T47D (cell line): ENCODE measurements at regions not wholly inside any gene's neighbourhood (a gene's known extent, or its start where the extent isn't known, plus 50 kb on each side); places are given as distances from the start of the nearest gene placed in this dataset.

Source experiments
- DNase-seq, 2 experiments: peaks; one replicate each; pipeline versions ENCODE4 v3.0.0 to v3.0.0-alpha.2; 2011 to 2012; ENCODE audit warnings: low read depth in 1 of 2, low spot score in 1 of 2
- JUND ChIP-seq: IDR thresholded peaks from 2 replicates; pipeline ENCODE4 v1.6.1; 2012; ENCODE audit warnings: low read depth
- in situ Hi-C: cut with HindIII; loops from 2 replicates; pipeline ENCODE4 v1.10.0; 2016; ENCODE audit warnings: low sequenced_read_pairs, low pct_unique_long_range_greater_than_20kb

GRCh38 chr2:183666031-183666430 lies 541.8 kb downstream of the NUP35 start:
- in situ Hi-C loops = no loop called here
- no peak for TF ChIP-seq JUND
- DNase-seq = no peak

- no peak for TF ChIP-seq JUND
- no peak for DNase-seq
- in situ Hi-C loops = no loop called here
Measured at GRCh38 chr2:183671233-183671632, 547.0 kb downstream of the NUP35 start.

GRCh38 chr2:183678908-183679307 lies 554.7 kb downstream of the NUP35 start:
- TF ChIP-seq JUND = no peak
- in situ Hi-C loops = no loop called here
- no peak for DNase-seq

- in situ Hi-C loops = no loop called here
- DNase-seq = no peak
- no peak for TF ChIP-seq JUND
Measured at GRCh38 chr2:183680573-183680972, 556.3 kb downstream of the NUP35 start.

GRCh38 chr2:183684686-183685085 lies 560.4 kb downstream of the NUP35 start:
- in situ Hi-C loops = no loop called here
- no peak for DNase-seq
- no peak for TF ChIP-seq JUND

GRCh38 chr2:183696028-183696427 lies 571.8 kb downstream of the NUP35 start:
- in situ Hi-C loops = no loop called here
- DNase-seq = no peak
- TF ChIP-seq JUND = no peak

- DNase-seq = no peak
- no peak for TF ChIP-seq JUND
Measured at GRCh38 chr2:183709829-183710228, 585.6 kb downstream of the NUP35 start.

GRCh38 chr2:183718246-183718645 lies 594.0 kb downstream of the NUP35 start:
- in situ Hi-C loops = no loop called here
- no peak for DNase-seq
- TF ChIP-seq JUND = no peak

More at GRCh38 chr2:183709829-183710228, 585.6 kb downstream of the NUP35 start:
- in situ Hi-C loops = no loop called here

GRCh38 chr2:183723278-183723677 lies 599.0 kb downstream of the NUP35 start:
- DNase-seq = no peak
- in situ Hi-C loops = no loop called here
- no peak for TF ChIP-seq JUND

- DNase-seq = no peak
- no peak for TF ChIP-seq JUND
- in situ Hi-C loops = no loop called here
Measured at GRCh38 chr2:183729380-183729779, 605.1 kb downstream of the NUP35 start.

- DNase-seq = no peak
- no peak for TF ChIP-seq JUND
- in situ Hi-C loops = no loop called here
Measured at GRCh38 chr2:183740241-183740640, 616.0 kb downstream of the NUP35 start.

- in situ Hi-C loops = no loop called here
Measured at GRCh38 chr2:183752571-183752970, 628.3 kb downstream of the NUP35 start.

GRCh38 chr2:183759033-183759432 lies 634.8 kb downstream of the NUP35 start:
- TF ChIP-seq JUND = no peak
- DNase-seq = no peak
- in situ Hi-C loops = no loop called here

More at GRCh38 chr2:183752571-183752970, 628.3 kb downstream of the NUP35 start:
- no peak for DNase-seq
- no peak for TF ChIP-seq JUND

GRCh38 chr2:183773775-183774174 lies 649.5 kb downstream of the NUP35 start:
- no peak for TF ChIP-seq JUND
- no peak for DNase-seq
- in situ Hi-C loops = no loop called here
